GM10248 (cell line): ENCODE measurements at regions not wholly inside any gene's neighbourhood (a gene's known extent, or its start where the extent isn't known, plus 50 kb on each side); places are given as distances from the start of the nearest gene placed in this dataset.

Source experiments
- CTCF ChIA-PET: fragments of 300-600 bp; sonication (Branson Sonifier 250); formaldehyde crosslinking; extraction: SDS; loops from one replicate; lab custom pipeline; 2021; ENCODE audit warnings: antibody characterized with exemption; lab: Yijun Ruan, JAX
- POLR2A ChIA-PET: fragments of 350-650 bp; sonication (Branson Sonifier 250); formaldehyde crosslinking; extraction: SDS; loops from one replicate; lab custom pipeline; 2020; ENCODE audit warnings: antibody characterized with exemption; lab: Yijun Ruan, JAX
- DNase-seq: peaks from one replicate; pipeline ENCODE4 v3.0.0; 2012; ENCODE audit errors: extremely low spot score
- TF ChIP-seq, protein P1 (sequence below): IDR thresholded peaks from 2 replicates; pipeline ENCODE4 v1.5.1; 2012; ENCODE audit warnings: mild to moderate bottlenecking, low read depth; ENCODE audit errors: extremely low read depth, missing control alignments, control extremely low read depth

GRCh38 chr10:20363684-20364083, 533.4 kb downstream of the NEBL start:
- DNase-seq = no peak
- ChIA-PET POLR2A (no interaction called here), CTCF (interaction anchor here (0.6 kb wide), 1 partner anchor 336 kb away, joined by 3 read pairs; no protein-coding TSS in a partner anchor)
- TF ChIP-seq, protein P1, sequence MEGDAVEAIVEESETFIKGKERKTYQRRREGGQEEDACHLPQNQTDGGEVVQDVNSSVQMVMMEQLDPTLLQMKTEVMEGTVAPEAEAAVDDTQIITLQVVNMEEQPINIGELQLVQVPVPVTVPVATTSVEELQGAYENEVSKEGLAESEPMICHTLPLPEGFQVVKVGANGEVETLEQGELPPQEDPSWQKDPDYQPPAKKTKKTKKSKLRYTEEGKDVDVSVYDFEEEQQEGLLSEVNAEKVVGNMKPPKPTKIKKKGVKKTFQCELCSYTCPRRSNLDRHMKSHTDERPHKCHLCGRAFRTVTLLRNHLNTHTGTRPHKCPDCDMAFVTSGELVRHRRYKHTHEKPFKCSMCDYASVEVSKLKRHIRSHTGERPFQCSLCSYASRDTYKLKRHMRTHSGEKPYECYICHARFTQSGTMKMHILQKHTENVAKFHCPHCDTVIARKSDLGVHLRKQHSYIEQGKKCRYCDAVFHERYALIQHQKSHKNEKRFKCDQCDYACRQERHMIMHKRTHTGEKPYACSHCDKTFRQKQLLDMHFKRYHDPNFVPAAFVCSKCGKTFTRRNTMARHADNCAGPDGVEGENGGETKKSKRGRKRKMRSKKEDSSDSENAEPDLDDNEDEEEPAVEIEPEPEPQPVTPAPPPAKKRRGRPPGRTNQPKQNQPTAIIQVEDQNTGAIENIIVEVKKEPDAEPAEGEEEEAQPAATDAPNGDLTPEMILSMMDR = no peak

DNA sequence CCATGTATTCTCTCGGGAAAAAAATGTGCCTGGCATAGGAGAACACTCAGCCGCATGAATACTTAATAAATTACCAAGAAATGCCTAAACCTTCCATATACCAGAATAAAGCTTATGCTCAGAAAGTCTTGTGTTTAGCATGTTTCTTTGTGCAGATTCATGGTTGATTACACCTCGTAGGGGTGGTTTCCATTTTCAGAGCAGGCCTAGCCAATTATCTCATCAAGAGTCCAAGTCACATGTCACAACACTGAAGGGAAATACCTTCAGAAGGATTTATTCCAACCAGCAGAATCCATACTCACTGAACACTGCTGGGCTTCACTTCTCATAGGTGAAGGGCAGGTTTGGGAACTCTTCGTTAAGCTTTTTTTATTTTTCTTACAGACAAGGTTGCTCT, 539.7 kb downstream of the PLXDC2 start:
- TF ChIP-seq, protein P1 = no peak
- DNase-seq = no peak
- CTCF ChIA-PET = interaction anchor here (1.7 kb wide), 1 partner anchor 10 kb away, joined by 8 read pairs; no protein-coding TSS in a partner anchor
- POLR2A ChIA-PET = no interaction called here

DNA sequence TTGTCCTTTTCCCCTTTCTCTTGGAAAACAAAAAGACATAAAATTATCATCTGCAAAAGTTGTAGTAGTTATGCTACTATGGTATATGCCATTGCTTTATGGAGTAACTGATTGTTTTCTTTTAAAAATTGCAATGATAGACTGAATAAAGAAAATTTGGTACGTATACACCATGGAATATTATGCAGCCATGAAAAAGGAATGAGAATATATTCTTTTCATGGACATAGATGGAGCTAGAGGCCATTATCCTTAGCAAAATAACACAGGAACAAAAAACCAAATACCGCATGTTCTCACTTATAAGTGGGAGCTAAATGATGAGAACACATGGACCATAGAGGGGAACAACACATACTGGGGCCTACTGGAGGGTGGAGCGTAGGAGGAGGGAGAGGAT, 538.8 kb downstream of the PLXDC2 start:
- TF ChIP-seq, protein P1 = no peak
- POLR2A ChIA-PET = no interaction called here
- CTCF ChIA-PET = interaction anchor here (1.7 kb wide), 1 partner anchor 9 kb away, joined by 8 read pairs; no protein-coding TSS in a partner anchor
- DNase-seq = no peak

DNA sequence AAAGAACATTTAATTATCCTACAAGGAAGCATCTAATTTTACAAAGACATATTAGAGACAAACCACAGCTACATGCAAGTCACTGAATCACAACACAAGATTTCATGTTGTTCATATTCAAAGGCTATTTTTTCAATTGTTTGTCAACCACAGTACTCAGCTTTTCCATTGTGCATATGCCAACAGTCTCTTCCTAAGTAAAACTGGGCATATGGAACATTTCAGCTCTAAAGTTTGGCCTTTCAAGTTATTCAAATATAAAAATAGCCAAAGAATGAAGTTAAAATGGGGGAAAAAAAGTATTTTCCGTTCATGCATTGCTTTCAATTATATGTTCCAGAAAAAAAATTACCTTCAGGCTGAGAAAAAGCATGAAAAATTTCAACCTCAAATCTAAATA, 537.9 kb downstream of the PLXDC2 start:
- ChIA-PET POLR2A (no interaction called here), CTCF (no interaction called here)
- no peak for DNase-seq
- TF ChIP-seq, protein P1 = no peak

DNA sequence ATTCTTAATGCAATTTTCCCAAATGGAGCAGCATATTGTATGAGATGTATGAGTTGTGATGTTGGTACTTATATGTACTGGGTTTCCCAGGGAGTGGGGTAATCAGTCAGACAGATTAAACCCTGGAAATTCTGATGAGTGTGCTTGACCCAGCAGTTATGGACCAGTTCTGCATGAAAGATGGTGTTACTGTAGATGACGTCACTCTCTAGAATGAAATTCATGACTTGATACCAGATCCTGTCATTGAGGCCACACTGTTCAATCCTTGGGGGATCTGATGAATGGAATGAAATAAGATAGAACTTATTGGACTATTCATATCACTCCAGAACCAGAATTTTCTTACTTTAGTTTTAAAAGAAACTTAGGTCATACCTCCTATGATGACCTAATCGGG, 534.3 kb downstream of the PLXDC2 start:
- POLR2A ChIA-PET = no interaction called here
- TF ChIP-seq, protein P1 = no peak

DNA sequence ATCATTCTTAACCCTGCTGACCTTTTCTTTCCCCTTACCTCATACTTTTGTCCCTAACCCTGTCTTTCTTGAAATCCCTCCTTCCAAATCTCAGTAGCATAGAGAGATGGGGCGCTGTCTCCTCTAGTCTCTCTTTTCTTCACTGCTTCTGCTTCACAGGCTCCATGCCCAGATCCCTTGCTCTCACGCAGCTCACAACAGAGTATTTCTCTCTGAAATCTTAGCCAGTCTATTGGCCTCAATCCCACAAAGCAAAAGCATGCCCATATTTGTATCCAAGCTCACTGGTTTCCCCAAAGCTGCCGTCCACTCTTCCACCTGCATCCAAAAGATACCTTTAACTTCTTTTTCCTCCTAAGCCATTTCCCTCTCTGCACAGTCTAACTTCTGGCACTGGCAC, 526.8 kb downstream of the PLXDC2 start:
- ChIA-PET POLR2A (no interaction called here), CTCF (no interaction called here)
- TF ChIP-seq, protein P1 = no peak
- no peak for DNase-seq

More for the DNA sequence above, 534.3 kb downstream of the PLXDC2 start:
- CTCF ChIA-PET = no interaction called here
- no peak for DNase-seq
